HAP-1 (cell line): ENCODE measurements at regions not wholly inside any gene's neighbourhood (a gene's known extent, or its start where the extent isn't known, plus 50 kb on each side); places are given as distances from the start of the nearest gene placed in this dataset.
"Not testable (repeated sequence)": the region's sequence is repeated elsewhere in the genome, so short reads cannot be mapped to it uniquely, and the experiment has no call there.

Experiments used
- DNase-seq, 2 experiments: peaks; one replicate each; pipeline ENCODE4 v3.0.0-alpha.2; 2016 to 2020; ENCODE audit warnings: low spot score in 2 of 2
- H3K27me3 ChIP-seq: fragments of 250-450 bp; sonication (Bioruptor Pico); 2 replicates; pipeline ENCODE4 v1.5.1; 2020; ENCODE audit warnings: low read depth, mild to moderate bottlenecking, moderate library complexity
- H3K36me3 ChIP-seq: fragments of 250-450 bp; sonication (Bioruptor Pico); replicated peaks from 2 replicates; pipeline ENCODE4 v1.5.1; 2020; ENCODE audit warnings: mild to moderate bottlenecking
- H3K4me1 ChIP-seq: fragments of 250-450 bp; sonication (Bioruptor Pico); 2 replicates; pipeline ENCODE4 v1.5.1; 2020; ENCODE audit warnings: mild to moderate bottlenecking
- H3K4me3 ChIP-seq: fragments of 250-450 bp; sonication (Bioruptor Pico); 2 replicates; pipeline ENCODE4 v1.5.1; 2020; ENCODE audit warnings: mild to moderate bottlenecking, moderate library complexity
- H3K9me3 ChIP-seq: fragments of 250-450 bp; sonication (Bioruptor Pico); 2 replicates; pipeline ENCODE4 v1.5.1; 2020; ENCODE audit warnings: mild to moderate bottlenecking, moderate library complexity
- in situ Hi-C: fragments of 300-500 bp; cut with MboI; formaldehyde crosslinking; loops from 3 replicates; pipeline ENCODE4 v1.14.3; 2020; ENCODE audit warnings: low sequenced_read_pairs, inconsistent platforms, mixed read lengths

GRCh38 chr1:191022856-191023255 lies 545.2 kb upstream of the BRINP3 start:
- H3K4me1 ChIP-seq, result no peaks in the 10 kb centered on the region
- in situ Hi-C loops, result no loop called here
- no peak overlapping the region for H3K4me3 ChIP-seq

GRCh38 chr1:191025896-191026642 lies 548.4 kb upstream of the BRINP3 start:
- H3K4me1 ChIP-seq, result no peaks in the 10 kb centered on the region
- H3K27me3 ChIP-seq, result no peaks in the 10 kb centered on the region
- H3K36me3 ChIP-seq, result no peaks in the 10 kb centered on the region
- in situ Hi-C loops, result no loop called here
- H3K9me3 ChIP-seq, result no peaks in the 10 kb centered on the region
- no peak overlapping the region for H3K4me3 ChIP-seq
- no peak for DNase-seq

More at GRCh38 chr1:191022856-191023255, 545.2 kb upstream of the BRINP3 start:
- DNase-seq, result no peak
- Histone ChIP-seq H3K36me3 (no peaks in the 10 kb centered on the region), H3K27me3 (no peaks in the 10 kb centered on the region), H3K9me3 (no peaks in the 10 kb centered on the region)

- no peak for DNase-seq
- Histone ChIP-seq H3K27me3 (no peaks in the 10 kb centered on the region), H3K9me3 (no peaks in the 10 kb centered on the region), H3K36me3 (no peaks in the 10 kb centered on the region), H3K4me3 (no peak overlapping the region), H3K4me1 (no peaks in the 10 kb centered on the region)
- in situ Hi-C loops, result no loop called here
These were observed 549.2 kb upstream of the BRINP3 start for GRCh38 chr1:191026828-191027227.

- Histone ChIP-seq H3K9me3 (no peaks in the 10 kb centered on the region), H3K36me3 (no peaks in the 10 kb centered on the region), H3K4me1 (no peaks in the 10 kb centered on the region)
These were observed 556.5 kb upstream of the BRINP3 start for GRCh38 chr1:191034132-191034531.

GRCh38 chr1:191043066-191043465 lies 565.4 kb upstream of the BRINP3 start:
- H3K4me1 ChIP-seq, result no peaks in the 10 kb centered on the region
- no peaks in the 10 kb centered on the region for H3K9me3 ChIP-seq
- H3K4me3 ChIP-seq, result no peak overlapping the region
- no peak for DNase-seq
- H3K36me3 ChIP-seq, result no peaks in the 10 kb centered on the region
- H3K27me3 ChIP-seq, result no peaks in the 10 kb centered on the region
- in situ Hi-C loops, result no loop called here

More at GRCh38 chr1:191034132-191034531, 556.5 kb upstream of the BRINP3 start:
- no peak for DNase-seq
- in situ Hi-C loops, result no loop called here
- Histone ChIP-seq H3K4me3 (no peak overlapping the region), H3K27me3 (no peaks in the 10 kb centered on the region)

- H3K9me3 ChIP-seq, result no peaks in the 10 kb centered on the region
These were observed 572.1 kb upstream of the BRINP3 start for GRCh38 chr1:191049781-191050180.

GRCh38 chr1:191052888-191053287 lies 575.2 kb upstream of the BRINP3 start:
- no peaks in the 10 kb centered on the region for H3K36me3 ChIP-seq
- no peaks in the 10 kb centered on the region for H3K27me3 ChIP-seq
- H3K4me3 ChIP-seq, result no peak overlapping the region
- H3K9me3 ChIP-seq, result no peaks in the 10 kb centered on the region
- H3K4me1 ChIP-seq, result no peaks in the 10 kb centered on the region
- in situ Hi-C loops, result no loop called here
- DNase-seq, result no peak

More at GRCh38 chr1:191049781-191050180, 572.1 kb upstream of the BRINP3 start:
- no peaks in the 10 kb centered on the region for H3K27me3 ChIP-seq
- in situ Hi-C loops, result no loop called here
- H3K36me3 ChIP-seq, result no peaks in the 10 kb centered on the region
- H3K4me3 ChIP-seq, result no peak overlapping the region
- no peaks in the 10 kb centered on the region for H3K4me1 ChIP-seq
- no peak for DNase-seq

GRCh38 chr1:191065346-191065745 lies 587.7 kb upstream of the BRINP3 start:
- no peak overlapping the region for H3K4me3 ChIP-seq
- in situ Hi-C loops, result no loop called here
- DNase-seq, result no peak
- no peaks in the 10 kb centered on the region for H3K36me3 ChIP-seq
- H3K4me1 ChIP-seq, result no peaks in the 10 kb centered on the region
- no peaks in the 10 kb centered on the region for H3K9me3 ChIP-seq
- no peaks in the 10 kb centered on the region for H3K27me3 ChIP-seq

- Histone ChIP-seq H3K36me3 (no peaks in the 10 kb centered on the region), H3K27me3 (no peaks in the 10 kb centered on the region), H3K4me1 (no peaks in the 10 kb centered on the region), H3K9me3 (no peaks in the 10 kb centered on the region), H3K4me3 (no peak overlapping the region)
- in situ Hi-C loops, result no loop called here
- no peak for DNase-seq
These were observed 588.1 kb upstream of the BRINP3 start for GRCh38 chr1:191065771-191066170.

- H3K27me3 ChIP-seq, result no peaks in the 10 kb centered on the region
- no peaks in the 10 kb centered on the region for H3K4me1 ChIP-seq
- H3K4me3 ChIP-seq, result no peak overlapping the region
- no peaks in the 10 kb centered on the region for H3K36me3 ChIP-seq
- no peaks in the 10 kb centered on the region for H3K9me3 ChIP-seq
- in situ Hi-C loops, result no loop called here
- no peak for DNase-seq
These were observed 597.2 kb upstream of the BRINP3 start for GRCh38 chr1:191074881-191075280.

- H3K9me3 ChIP-seq, H3K27me3 ChIP-seq, H3K4me3 ChIP-seq, in situ Hi-C loops, DNase-seq, H3K4me1 ChIP-seq, H3K36me3 ChIP-seq: not testable (repeated sequence)
These were observed 605.4 kb upstream of the BRINP3 start for GRCh38 chr1:191083090-191083489.

GRCh38 chr1:191085121-191085520 lies 607.5 kb upstream of the BRINP3 start:
- Histone ChIP-seq H3K9me3 (no peaks in the 10 kb centered on the region), H3K4me1 (no peaks in the 10 kb centered on the region), H3K27me3 (no peaks in the 10 kb centered on the region), H3K36me3 (no peaks in the 10 kb centered on the region), H3K4me3 (no peak overlapping the region)
- in situ Hi-C loops, result no loop called here
- DNase-seq, result no peak

- DNase-seq, result no peak
- in situ Hi-C loops, result no loop called here
- Histone ChIP-seq H3K9me3 (no peaks in the 10 kb centered on the region), H3K27me3 (no peaks in the 10 kb centered on the region), H3K4me1 (no peaks in the 10 kb centered on the region), H3K4me3 (no peak overlapping the region), H3K36me3 (no peaks in the 10 kb centered on the region)
These were observed 609.2 kb upstream of the BRINP3 start for GRCh38 chr1:191086910-191087309.

- no peaks in the 10 kb centered on the region for H3K9me3 ChIP-seq
- in situ Hi-C loops, result no loop called here
- DNase-seq, result no peak
- H3K4me1 ChIP-seq, result no peaks in the 10 kb centered on the region
- no peaks in the 10 kb centered on the region for H3K36me3 ChIP-seq
- H3K4me3 ChIP-seq, result no peak overlapping the region
- no peaks in the 10 kb centered on the region for H3K27me3 ChIP-seq
These were observed 618.7 kb upstream of the BRINP3 start for GRCh38 chr1:191096405-191096804.

GRCh38 chr1:191099696-191100095 lies 622.0 kb upstream of the BRINP3 start:
- DNase-seq, result no peak
- Histone ChIP-seq H3K27me3 (no peaks in the 10 kb centered on the region), H3K36me3 (no peaks in the 10 kb centered on the region), H3K9me3 (no peaks in the 10 kb centered on the region), H3K4me3 (no peak overlapping the region), H3K4me1 (no peaks in the 10 kb centered on the region)
- in situ Hi-C loops, result no loop called here
